Neuronal stem cell (in vitro differentiated cells): ENCODE measurements at regions not wholly inside any gene's neighbourhood (a gene's known extent, or its start where the extent isn't known, plus 50 kb on each side); places are given as distances from the start of the nearest gene placed in this dataset.

Experiments
- DNase-seq: peaks from one replicate; pipeline ENCODE4 v3.0.0-alpha.2; 2013; ENCODE audit warnings: low spot score
- H2AFZ ChIP-seq: one replicate; pipeline ENCODE4 v1.6.1; 2013; ENCODE audit warnings: mild to moderate bottlenecking, low read length, inconsistent platforms
- H2AK5ac ChIP-seq: 2 replicates; pipeline ENCODE4 v1.6.1; 2013; ENCODE audit warnings: low read depth, mild to moderate bottlenecking, inconsistent platforms, low read length, moderate library complexity, mixed read lengths
- H2BK120ac ChIP-seq: 2 replicates; pipeline ENCODE4 v1.6.1; 2013; ENCODE audit warnings: low read depth, mild to moderate bottlenecking, inconsistent platforms, low read length, moderate library complexity, mixed read lengths
- H2BK12ac ChIP-seq: one replicate; pipeline ENCODE4 v1.6.1; 2013; ENCODE audit warnings: low read length, inconsistent platforms
- H2BK15ac ChIP-seq: 2 replicates; pipeline ENCODE4 v1.6.1; 2013; ENCODE audit warnings: mild to moderate bottlenecking, low read length, inconsistent platforms, mixed read lengths
- H2BK5ac ChIP-seq: one replicate; pipeline ENCODE4 v1.6.1; 2013; ENCODE audit warnings: inconsistent platforms, mild to moderate bottlenecking, low read length, moderate library complexity
- H3K14ac ChIP-seq: one replicate; pipeline ENCODE4 v1.6.1; 2013; ENCODE audit warnings: low read length, inconsistent platforms
- H3K18ac ChIP-seq: 2 replicates; pipeline ENCODE4 v1.6.1; 2013; ENCODE audit warnings: low read length, inconsistent platforms
- H3K23ac ChIP-seq: 2 replicates; pipeline ENCODE4 v1.6.1; 2013; ENCODE audit warnings: low read depth, mild to moderate bottlenecking, mixed read lengths, low read length, inconsistent platforms; ENCODE audit not compliant: poor library complexity
- H3K27ac ChIP-seq: replicated peaks from 3 replicates; pipeline ENCODE4 v1.5.1; 2013; ENCODE audit warnings: low read length, inconsistent platforms
- H3K27me3 ChIP-seq, 3 experiments: 2 replicates each; pipeline ENCODE4 v1.6.1; 2013; ENCODE audit warnings: low read length in 3 of 3, mild to moderate bottlenecking in 2 of 3, inconsistent platforms in 1 of 3, low read depth in 1 of 3, mixed read lengths in 1 of 3, moderate library complexity in 1 of 3; ENCODE audit not compliant: control insufficient read depth in 3 of 3, insufficient read depth in 3 of 3
- H3K36me3 ChIP-seq, 2 donors: replicated peaks in 1 of 2; 2 replicates each; pipeline ENCODE4 v1.6.1; 2013; ENCODE audit warnings: low read length in 2 of 2; ENCODE audit not compliant: control insufficient read depth in 2 of 2, insufficient read depth in 2 of 2
- H3K4ac ChIP-seq: 2 replicates; pipeline ENCODE4 v1.6.1; 2013; ENCODE audit warnings: inconsistent platforms, mild to moderate bottlenecking, low read length, moderate library complexity
- H3K4me1 ChIP-seq, 2 donors: 1 replicate in 1 of 2; 2 replicates in 1 of 2; pipeline ENCODE4 v1.6.1; 2013; ENCODE audit warnings: low read length in 2 of 2, low read depth in 1 of 2; ENCODE audit not compliant: control insufficient read depth in 2 of 2, insufficient read depth in 1 of 2
- H3K4me2 ChIP-seq: one replicate; pipeline ENCODE4 v1.6.1; 2013; ENCODE audit warnings: mild to moderate bottlenecking, low read length, inconsistent platforms; ENCODE audit not compliant: insufficient read depth, poor library complexity, severe bottlenecking
- H3K4me3 ChIP-seq, 2 donors: 2 replicates each; pipeline ENCODE4 v1.5.1; 2013; ENCODE audit warnings: low read length in 2 of 2, mild to moderate bottlenecking in 2 of 2, inconsistent platforms in 1 of 2, moderate library complexity in 1 of 2
- H3K79me1 ChIP-seq: one replicate; pipeline ENCODE4 v1.6.1; 2013; ENCODE audit warnings: low read depth, mild to moderate bottlenecking, inconsistent platforms, low read length, moderate library complexity
- H3K9ac ChIP-seq: one replicate; pipeline ENCODE4 v1.6.1; 2013; ENCODE audit warnings: mild to moderate bottlenecking, low read depth, low read length, inconsistent platforms; ENCODE audit not compliant: poor library complexity
- H3K9me3 ChIP-seq, 2 donors: replicated peaks in 1 of 2; 2 replicates each; pipeline versions ENCODE3 to v1.6.1; 2013; ENCODE audit warnings: low read length in 2 of 2, mild to moderate bottlenecking in 2 of 2, inconsistent platforms in 1 of 2, low read depth in 1 of 2, mixed read lengths in 1 of 2, moderate library complexity in 1 of 2; ENCODE audit not compliant: control insufficient read depth in 2 of 2, insufficient read depth in 1 of 2
- H4K8ac ChIP-seq: one replicate; pipeline ENCODE4 v1.6.1; 2013; ENCODE audit warnings: low read depth, mild to moderate bottlenecking, inconsistent platforms, low read length, moderate library complexity
- H4K91ac ChIP-seq: one replicate; pipeline ENCODE4 v1.6.1; 2013; ENCODE audit warnings: low read length, low read depth, mild to moderate bottlenecking, inconsistent platforms; ENCODE audit not compliant: poor library complexity
- WGBS, 2 donors: extraction: QIAGEN DNeasy Blood & Tissue Kit; methylation state at CpG; one replicate each; pipeline ENCODE4 v1.1.7; 2013; ENCODE audit warnings: missing lambda C conversion rate in 2 of 2, mixed read lengths in 1 of 2; ENCODE audit not compliant: insufficient read length in 2 of 2, insufficient replicate concordance in 1 of 2; ENCODE audit errors: extremely low coverage in 2 of 2; 5-methylcytosine and 5-hydroxymethylcytosine counted together

GRCh38 chr9:78963911-78964310 is 607.9 kb upstream of the TLE4 start:
- Histone ChIP-seq H4K8ac (no peak overlapping the region), H3K4ac (no peak overlapping the region), H3K14ac (no peak overlapping the region), H3K27ac (no peak overlapping the region), H2AK5ac (no peak overlapping the region), H3K9me3 (peaks cover 0 to 1% of the 10 kb centered on the region in 2 donors), H2AFZ (no peak overlapping the region), H2BK12ac (no peak overlapping the region), H2BK15ac (no peak overlapping the region), H3K36me3 (no peaks in the 10 kb centered on the region), H3K9ac (no peak overlapping the region), H3K79me1 (no peaks in the 10 kb centered on the region), H3K4me2 (no peak overlapping the region), H3K18ac (no peak overlapping the region), H4K91ac (no peak overlapping the region), H3K23ac (no peak overlapping the region), H3K4me1 (no peaks in the 10 kb centered on the region), H3K4me3 (no peak overlapping the region), H3K27me3 (no peaks in the 10 kb centered on the region), H2BK5ac (no peak overlapping the region), H2BK120ac (no peak overlapping the region)
- no peak for DNase-seq

DNA sequence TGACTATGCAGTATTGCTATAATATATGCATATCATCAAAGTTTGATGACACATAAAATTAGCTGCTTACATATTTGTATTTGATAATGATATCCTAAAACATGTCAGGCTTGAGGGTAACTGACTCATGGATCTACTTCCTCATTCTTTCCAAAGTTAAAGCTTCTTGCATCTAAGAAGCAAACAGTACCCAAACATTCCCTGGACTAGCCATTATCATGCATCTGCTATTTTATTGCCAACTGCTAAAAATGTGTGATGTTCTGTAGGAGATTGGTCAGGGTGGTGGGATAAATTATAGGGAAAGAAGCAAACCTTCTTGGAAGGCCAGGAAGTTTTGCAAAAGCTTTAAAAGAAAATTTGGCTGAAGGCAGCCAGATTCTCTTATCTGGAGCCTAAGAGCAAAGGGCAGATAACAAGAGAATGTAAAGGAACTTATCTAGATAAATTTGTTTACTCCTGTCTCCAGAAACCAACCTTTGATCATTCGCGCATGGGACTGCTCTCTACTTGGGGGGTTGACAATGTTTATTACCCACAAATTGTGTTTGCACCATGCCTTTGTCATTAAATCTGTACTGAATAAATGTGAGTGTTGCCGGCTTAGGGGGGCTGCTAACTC is 604.1 kb upstream of the TLE4 start:
- Histone ChIP-seq H2BK120ac (no peak overlapping the region), H3K9ac (no peak overlapping the region), H3K27ac (no peak overlapping the region), H3K9me3 (peaks cover 0 to 1% of the 10 kb centered on the region in 2 donors), H2AK5ac (no peak overlapping the region), H4K91ac (no peak overlapping the region), H3K4me2 (no peak overlapping the region), H3K4me1 (peaks cover 0 to 3% of the 10 kb centered on the region in 2 donors), H3K18ac (no peak overlapping the region), H3K14ac (no peak overlapping the region), H3K23ac (no peak overlapping the region), H2BK5ac (no peak overlapping the region), H3K4ac (no peak overlapping the region), H2AFZ (no peak overlapping the region), H3K36me3 (no peaks in the 10 kb centered on the region), H2BK15ac (no peak overlapping the region), H2BK12ac (no peak overlapping the region), H3K27me3 (no peaks in the 10 kb centered on the region), H3K4me3 (no peak overlapping the region), H3K79me1 (no peaks in the 10 kb centered on the region), H4K8ac (no peak overlapping the region)
- no CpG with 5 or more reads among the region's 3 CpGs for WGBS, 2 donors
- no peak for DNase-seq

- Histone ChIP-seq H3K27ac (no peak overlapping the region), H4K8ac (no peak overlapping the region), H3K9ac (no peak overlapping the region), H3K4me1 (peaks cover 0 to 3% of the 10 kb centered on the region in 2 donors), H3K36me3 (no peaks in the 10 kb centered on the region), H2BK12ac (no peak overlapping the region), H3K18ac (no peak overlapping the region), H3K4me2 (no peak overlapping the region), H3K9me3 (peaks cover 0 to 1% of the 10 kb centered on the region in 2 donors), H3K4me3 (no peak overlapping the region), H3K14ac (no peak overlapping the region), H3K79me1 (no peaks in the 10 kb centered on the region), H2BK5ac (no peak overlapping the region), H2BK15ac (no peak overlapping the region), H3K27me3 (no peaks in the 10 kb centered on the region), H4K91ac (no peak overlapping the region), H2AK5ac (no peak overlapping the region), H3K23ac (no peak overlapping the region), H2AFZ (no peak overlapping the region), H3K4ac (no peak overlapping the region), H2BK120ac (no peak overlapping the region)
- no CpG with 5 or more reads among the region's 2 CpGs for WGBS, 2 donors
- no peak for DNase-seq
Observed at GRCh38 chr9:78970375-78970774, 601.4 kb upstream of the TLE4 start.

DNA sequence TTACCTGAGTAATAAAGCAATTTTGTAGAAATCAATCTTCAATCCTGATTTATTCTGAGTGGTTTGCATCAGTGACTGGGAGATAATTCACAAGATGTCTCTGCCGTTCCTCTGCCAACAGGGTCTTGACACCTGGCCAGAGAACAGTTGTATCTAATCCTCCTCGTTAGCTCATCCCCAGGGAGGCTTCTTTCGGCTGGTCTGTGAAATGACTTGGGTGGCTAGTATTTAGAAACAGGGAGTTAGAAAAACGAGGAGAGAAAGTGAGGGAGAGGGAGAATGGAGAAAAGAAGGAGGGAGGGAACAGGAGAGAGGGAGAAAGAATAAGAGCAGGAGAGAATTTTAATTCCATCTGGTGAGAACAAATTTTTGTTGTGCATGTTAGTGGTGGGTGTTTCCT is 600.2 kb upstream of the TLE4 start:
- WGBS, 2 donors = no CpG with 5 or more reads among the region's 4 CpGs
- Histone ChIP-seq H2BK5ac (no peak overlapping the region), H3K79me1 (no peaks in the 10 kb centered on the region), H3K9ac (no peak overlapping the region), H3K23ac (no peak overlapping the region), H3K4me1 (peaks cover 0 to 5% of the 10 kb centered on the region in 2 donors), H2AK5ac (no peak overlapping the region), H4K91ac (no peak overlapping the region), H3K36me3 (no peaks in the 10 kb centered on the region), H3K18ac (no peak overlapping the region), H3K4ac (no peak overlapping the region), H4K8ac (no peak overlapping the region), H2BK12ac (no peak overlapping the region), H3K4me2 (no peak overlapping the region), H3K27ac (no peak overlapping the region), H3K14ac (no peak overlapping the region), H3K27me3 (no peaks in the 10 kb centered on the region), H3K9me3 (peaks cover 0 to 1% of the 10 kb centered on the region in 2 donors), H2BK120ac (no peak overlapping the region), H2AFZ (no peak overlapping the region), H3K4me3 (no peak overlapping the region), H2BK15ac (no peak overlapping the region)
- DNase-seq = no peak
